ENCODE measurements at regions not wholly inside any gene's neighbourhood (a gene's known extent, or its start where the extent isn't known, plus 50 kb on each side); places are given as distances from the start of the nearest gene placed in this dataset.
A peak's percentile ranks its signal among the peaks of the same experiment; 100 is the strongest.

DNA sequence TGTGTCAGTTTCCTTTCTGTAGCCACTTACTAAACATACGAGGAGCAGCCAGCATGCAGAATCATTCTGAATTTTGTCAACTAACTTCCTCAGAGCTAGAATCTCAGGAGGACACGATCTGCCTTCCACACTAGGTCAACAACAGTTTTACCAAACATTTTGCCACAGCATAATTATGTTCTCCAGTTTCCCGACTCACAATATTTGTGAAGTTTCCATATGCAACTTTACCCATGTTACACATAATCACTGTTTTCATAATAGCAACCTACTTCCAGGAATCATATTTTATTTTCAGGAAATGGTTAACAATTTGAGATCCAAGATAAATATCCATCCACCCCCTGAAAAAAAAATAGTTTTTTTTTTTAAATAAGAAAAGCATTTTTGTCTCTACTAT, 595.0 kb downstream of the PYDC2 start:
- H3K4me1 ChIP-seq (ENCODE audit: control extremely low read depth in 1 of 4, control insufficient read depth in 4 of 4, insufficient read depth in 4 of 4, low read length in 3 of 4) = no peaks in the 10 kb centered on the region
- no peak for DNase-seq
- no peaks in the 10 kb centered on the region for H3K36me3 ChIP-seq (ENCODE audit: control insufficient read depth in 4 of 4, insufficient read depth in 4 of 4, low read length in 3 of 4)
- H3K4me3 ChIP-seq (ENCODE audit: control insufficient read depth in 1 of 7, extremely low read depth in 1 of 7, insufficient read depth in 4 of 7, low read depth in 2 of 7, low read length in 6 of 7) = no peak overlapping the region
- ChIA-PET POLR2A (no interaction called here), CTCF (no interaction called here)
- no peak overlapping the region for H3K27ac ChIP-seq (ENCODE audit: insufficient read depth in 1 of 2, low read depth in 1 of 2, low read length in 2 of 2, poor library complexity in 1 of 2, severe bottlenecking in 2 of 2)
- H3K27me3 ChIP-seq (replicated peaks in 2 of 5; ENCODE audit: control insufficient read depth in 4 of 5, insufficient read depth in 5 of 5, low read length in 4 of 5) = no peaks in the 10 kb centered on the region
- no peaks in the 10 kb centered on the region for H3K9me3 ChIP-seq (ENCODE audit: control extremely low read depth in 1 of 5, control insufficient read depth in 4 of 5, insufficient read depth in 2 of 5, low read depth in 1 of 5, low read length in 4 of 5)
- WGBS (ENCODE audit: insufficient coverage) = 50% methylated on average over 2 of the region's 3 CpGs

DNA sequence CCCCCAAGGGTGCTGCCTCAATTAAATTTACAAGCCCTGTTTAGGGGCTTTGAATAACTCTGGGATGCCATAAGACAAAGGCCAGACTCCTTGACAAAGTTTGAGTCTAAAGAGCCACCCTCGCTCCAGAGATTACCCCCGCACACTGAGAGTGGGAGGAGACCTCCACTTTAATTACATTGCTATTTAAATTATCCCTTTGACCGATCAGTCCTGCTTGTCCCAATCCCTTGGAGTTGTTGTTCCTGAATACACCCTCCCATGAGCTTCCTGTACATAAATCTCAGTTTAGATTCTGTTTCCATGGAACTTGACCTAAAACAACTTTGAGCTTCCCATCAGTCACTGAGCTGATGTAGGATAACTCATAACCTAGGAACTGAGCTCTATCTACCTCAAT, 596.3 kb downstream of the PYDC2 start:
- H3K27me3 ChIP-seq (replicated peaks in 2 of 5; ENCODE audit: control insufficient read depth in 4 of 5, insufficient read depth in 5 of 5, low read length in 4 of 5) = no peaks in the 10 kb centered on the region
- H3K36me3 ChIP-seq (ENCODE audit: control insufficient read depth in 4 of 4, insufficient read depth in 4 of 4, low read length in 3 of 4) = no peaks in the 10 kb centered on the region
- H3K4me3 ChIP-seq (ENCODE audit: control insufficient read depth in 1 of 7, extremely low read depth in 1 of 7, insufficient read depth in 4 of 7, low read depth in 2 of 7, low read length in 6 of 7) = no peak overlapping the region
- no peaks in the 10 kb centered on the region for H3K4me1 ChIP-seq (ENCODE audit: control extremely low read depth in 1 of 4, control insufficient read depth in 4 of 4, insufficient read depth in 4 of 4, low read length in 3 of 4)
- no peaks in the 10 kb centered on the region for H3K9me3 ChIP-seq (ENCODE audit: control extremely low read depth in 1 of 5, control insufficient read depth in 4 of 5, insufficient read depth in 2 of 5, low read depth in 1 of 5, low read length in 4 of 5)
- ChIA-PET CTCF (no interaction called here), POLR2A (no interaction called here)
- 70% methylated on average over 1 of the region's 3 CpGs for WGBS (ENCODE audit: insufficient coverage)
- DNase-seq = no peak
- no peak overlapping the region for H3K27ac ChIP-seq (ENCODE audit: insufficient read depth in 1 of 2, low read depth in 1 of 2, low read length in 2 of 2, poor library complexity in 1 of 2, severe bottlenecking in 2 of 2)

DNA sequence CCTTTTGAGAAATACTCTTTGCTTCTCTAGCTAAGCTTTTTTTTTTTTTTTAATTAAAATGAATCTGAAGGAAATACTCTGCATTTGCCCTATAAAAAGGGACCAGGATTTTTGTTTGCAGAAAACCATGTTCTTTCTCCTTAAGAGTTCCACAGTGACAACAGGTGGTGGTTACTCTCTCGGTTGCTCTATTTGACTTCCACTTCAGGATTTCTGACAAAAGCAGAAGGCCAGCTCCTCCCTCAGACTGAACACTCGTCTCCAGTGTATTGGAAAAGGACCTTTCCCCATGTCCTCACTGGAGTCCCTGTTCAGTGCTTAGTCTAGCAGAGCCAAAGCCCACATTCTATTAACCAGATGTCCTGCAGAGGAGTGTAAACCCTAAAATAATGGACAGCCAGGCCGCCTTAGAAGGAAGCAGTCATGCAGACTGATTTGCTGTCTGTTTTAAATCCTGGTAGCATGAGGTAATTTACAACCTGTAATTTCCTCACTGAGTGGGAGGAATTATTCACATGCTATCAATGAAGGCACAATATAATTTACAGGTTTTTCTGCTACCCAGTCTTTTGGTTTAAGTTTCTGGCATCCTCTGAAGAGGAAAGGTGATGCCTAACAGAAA, 599.3 kb downstream of the PYDC2 start:
- CTCF ChIA-PET = no interaction called here
- H3K27me3 ChIP-seq (replicated peaks in 2 of 5; ENCODE audit: control insufficient read depth in 4 of 5, insufficient read depth in 5 of 5, low read length in 4 of 5) = peaks cover 0 to 3% (median 0%) of the 10 kb centered on the region in 5 experiments
- POLR2A ChIA-PET = no interaction called here

DNA sequence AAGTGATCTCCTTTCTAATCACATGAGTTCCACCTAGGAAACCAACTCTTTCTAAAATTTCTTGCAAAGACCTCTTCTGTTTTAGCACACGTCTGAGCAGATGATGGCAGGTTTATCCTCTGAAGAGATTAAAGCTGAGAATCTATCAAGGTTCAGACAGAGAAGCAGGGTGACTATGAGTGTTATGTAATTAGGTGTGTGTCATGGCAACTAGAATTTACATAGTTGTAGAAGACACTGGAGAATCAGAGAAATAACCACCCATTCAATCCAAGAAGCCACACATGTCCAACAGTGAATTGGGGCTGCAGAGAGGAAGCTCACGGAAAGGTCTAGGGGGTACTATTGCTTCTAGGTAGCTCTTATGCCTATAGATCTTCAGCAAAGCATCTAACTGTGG, 600.5 kb downstream of the PYDC2 start:
- Histone ChIP-seq H3K4me1 (ENCODE audit: control extremely low read depth in 1 of 4, control insufficient read depth in 4 of 4, insufficient read depth in 4 of 4, low read length in 3 of 4) (no peaks in the 10 kb centered on the region), H3K27me3 (replicated peaks in 2 of 5; ENCODE audit: control insufficient read depth in 4 of 5, insufficient read depth in 5 of 5, low read length in 4 of 5) (peaks cover 0 to 3% (median 0%) of the 10 kb centered on the region in 5 experiments), H3K4me3 (ENCODE audit: control insufficient read depth in 1 of 7, extremely low read depth in 1 of 7, insufficient read depth in 4 of 7, low read depth in 2 of 7, low read length in 6 of 7) (no peak overlapping the region), H3K9me3 (ENCODE audit: control extremely low read depth in 1 of 5, control insufficient read depth in 4 of 5, insufficient read depth in 2 of 5, low read depth in 1 of 5, low read length in 4 of 5) (no peaks in the 10 kb centered on the region), H3K36me3 (ENCODE audit: control insufficient read depth in 4 of 4, insufficient read depth in 4 of 4, low read length in 3 of 4) (no peaks in the 10 kb centered on the region), H3K27ac (ENCODE audit: insufficient read depth in 1 of 2, low read depth in 1 of 2, low read length in 2 of 2, poor library complexity in 1 of 2, severe bottlenecking in 2 of 2) (no peak overlapping the region)
- ChIA-PET POLR2A (no interaction called here), CTCF (no interaction called here)
- no peak for DNase-seq
- 100% methylated on average over 1 of the region's 2 CpGs for WGBS (ENCODE audit: insufficient coverage)

More for the DNA sequence above, 599.3 kb downstream of the PYDC2 start:
- Histone ChIP-seq H3K36me3 (ENCODE audit: control insufficient read depth in 4 of 4, insufficient read depth in 4 of 4, low read length in 3 of 4) (no peaks in the 10 kb centered on the region), H3K4me1 (ENCODE audit: control extremely low read depth in 1 of 4, control insufficient read depth in 4 of 4, insufficient read depth in 4 of 4, low read length in 3 of 4) (no peaks in the 10 kb centered on the region), H3K4me3 (ENCODE audit: control insufficient read depth in 1 of 7, extremely low read depth in 1 of 7, insufficient read depth in 4 of 7, low read depth in 2 of 7, low read length in 6 of 7) (no peak overlapping the region), H3K27ac (ENCODE audit: insufficient read depth in 1 of 2, low read depth in 1 of 2, low read length in 2 of 2, poor library complexity in 1 of 2, severe bottlenecking in 2 of 2) (no peak overlapping the region), H3K9me3 (ENCODE audit: control extremely low read depth in 1 of 5, control insufficient read depth in 4 of 5, insufficient read depth in 2 of 5, low read depth in 1 of 5, low read length in 4 of 5) (no peaks in the 10 kb centered on the region)
- DNase-seq = no peak
- 67% methylated on average over 2 of the region's 3 CpGs for WGBS (ENCODE audit: insufficient coverage)

DNA sequence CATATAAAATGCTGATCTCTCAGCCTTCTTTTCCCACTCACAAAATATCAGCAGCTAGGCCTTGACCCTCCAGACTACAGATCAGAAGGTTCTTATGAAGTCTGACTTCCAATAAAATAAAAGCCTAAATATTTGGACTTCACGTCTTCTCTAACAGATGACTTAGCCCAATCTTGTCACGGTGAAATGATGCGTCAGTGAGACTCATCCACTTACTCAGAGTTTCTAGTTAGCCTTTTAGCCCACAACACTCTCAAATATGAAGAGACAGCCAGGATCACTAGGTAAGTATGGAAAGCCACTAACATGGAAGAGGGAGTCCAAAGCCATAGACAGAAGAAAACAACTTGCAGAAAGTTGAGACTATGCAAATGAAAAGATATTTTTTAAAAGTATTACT, 601.2 kb downstream of the PYDC2 start:
- ChIA-PET CTCF (no interaction called here), POLR2A (no interaction called here)
- H3K4me1 ChIP-seq (ENCODE audit: control extremely low read depth in 1 of 4, control insufficient read depth in 4 of 4, insufficient read depth in 4 of 4, low read length in 3 of 4) = no peaks in the 10 kb centered on the region
- no peak overlapping the region for H3K27ac ChIP-seq (ENCODE audit: insufficient read depth in 1 of 2, low read depth in 1 of 2, low read length in 2 of 2, poor library complexity in 1 of 2, severe bottlenecking in 2 of 2)
- no peaks in the 10 kb centered on the region for H3K9me3 ChIP-seq (ENCODE audit: control extremely low read depth in 1 of 5, control insufficient read depth in 4 of 5, insufficient read depth in 2 of 5, low read depth in 1 of 5, low read length in 4 of 5)
- no peak overlapping the region for H3K4me3 ChIP-seq (ENCODE audit: control insufficient read depth in 1 of 7, extremely low read depth in 1 of 7, insufficient read depth in 4 of 7, low read depth in 2 of 7, low read length in 6 of 7)
- WGBS (ENCODE audit: insufficient coverage) = 87% methylated on average over 3 of the region's 3 CpGs
- no peaks in the 10 kb centered on the region for H3K36me3 ChIP-seq (ENCODE audit: control insufficient read depth in 4 of 4, insufficient read depth in 4 of 4, low read length in 3 of 4)
- DNase-seq = no peak
- peaks cover 0 to 3% (median 0%) of the 10 kb centered on the region in 5 experiments for H3K27me3 ChIP-seq (replicated peaks in 2 of 5; ENCODE audit: control insufficient read depth in 4 of 5, insufficient read depth in 5 of 5, low read length in 4 of 5)

DNA sequence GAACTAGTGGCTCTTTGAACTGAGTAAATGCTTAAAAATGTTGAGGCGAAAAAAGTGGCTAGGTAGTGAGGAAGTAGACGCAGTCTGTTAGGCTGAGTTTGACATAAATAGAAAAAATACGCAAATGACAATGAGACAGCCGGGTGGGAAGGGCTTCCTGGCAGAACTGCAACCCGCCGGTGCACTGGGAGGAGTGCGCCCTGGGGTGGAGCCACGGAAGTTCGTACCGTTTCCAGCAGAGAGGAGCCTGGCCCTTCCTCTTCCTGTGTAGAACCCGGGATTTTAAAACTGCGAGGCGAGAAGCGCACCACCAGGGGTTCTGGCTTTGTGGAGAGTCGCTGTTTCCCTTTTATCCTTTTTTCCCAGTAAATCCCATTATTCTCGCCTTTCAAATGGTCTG, 602.6 kb downstream of the PYDC2 start:
- ChIA-PET CTCF (no interaction called here), POLR2A (no interaction called here)
- H3K9me3 ChIP-seq (ENCODE audit: control extremely low read depth in 1 of 5, control insufficient read depth in 4 of 5, insufficient read depth in 2 of 5, low read depth in 1 of 5, low read length in 4 of 5) = no peaks in the 10 kb centered on the region
- 32% methylated on average over 11 of the region's 16 CpGs for WGBS (ENCODE audit: insufficient coverage)
- H3K4me1 ChIP-seq (ENCODE audit: control extremely low read depth in 1 of 4, control insufficient read depth in 4 of 4, insufficient read depth in 4 of 4, low read length in 3 of 4) = no peaks in the 10 kb centered on the region
- H3K4me3 ChIP-seq (ENCODE audit: control insufficient read depth in 1 of 7, extremely low read depth in 1 of 7, insufficient read depth in 4 of 7, low read depth in 2 of 7, low read length in 6 of 7) = peak overlapping the region in 1 of 7 experiments; percentile 34
- no peak overlapping the region for H3K27ac ChIP-seq (ENCODE audit: insufficient read depth in 1 of 2, low read depth in 1 of 2, low read length in 2 of 2, poor library complexity in 1 of 2, severe bottlenecking in 2 of 2)
- H3K36me3 ChIP-seq (ENCODE audit: control insufficient read depth in 4 of 4, insufficient read depth in 4 of 4, low read length in 3 of 4) = no peaks in the 10 kb centered on the region
- H3K27me3 ChIP-seq (replicated peaks in 2 of 5; ENCODE audit: control insufficient read depth in 4 of 5, insufficient read depth in 5 of 5, low read length in 4 of 5) = peaks cover 0 to 3% (median 0%) of the 10 kb centered on the region in 5 experiments
- DNase-seq = no peak

DNA sequence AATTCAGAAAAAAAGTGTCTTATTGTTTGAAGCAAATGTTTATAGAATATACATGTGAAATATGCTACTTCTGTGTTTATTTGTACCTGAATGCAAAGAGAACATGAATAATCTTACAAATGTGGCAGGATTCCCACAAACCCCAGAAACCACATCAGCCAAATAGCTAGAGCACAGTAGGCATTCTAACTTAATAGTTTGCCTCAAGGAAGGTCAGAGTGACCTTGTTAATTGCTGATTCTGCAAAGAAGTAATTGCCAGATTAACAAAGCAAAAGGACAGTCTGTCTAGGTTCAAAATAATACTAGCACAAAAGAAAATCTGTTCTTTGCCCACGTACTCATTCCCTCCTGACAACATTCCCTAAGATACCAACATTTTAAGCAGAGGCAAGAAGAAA, 604.0 kb downstream of the PYDC2 start:
- no peak for DNase-seq
- ChIA-PET POLR2A (no interaction called here), CTCF (no interaction called here)
- peaks cover 0 to 3% (median 0%) of the 10 kb centered on the region in 5 experiments for H3K27me3 ChIP-seq (replicated peaks in 2 of 5; ENCODE audit: control insufficient read depth in 4 of 5, insufficient read depth in 5 of 5, low read length in 4 of 5)
- no peaks in the 10 kb centered on the region for H3K9me3 ChIP-seq (ENCODE audit: control extremely low read depth in 1 of 5, control insufficient read depth in 4 of 5, insufficient read depth in 2 of 5, low read depth in 1 of 5, low read length in 4 of 5)
- no peak overlapping the region for H3K27ac ChIP-seq (ENCODE audit: insufficient read depth in 1 of 2, low read depth in 1 of 2, low read length in 2 of 2, poor library complexity in 1 of 2, severe bottlenecking in 2 of 2)
- no peaks in the 10 kb centered on the region for H3K4me1 ChIP-seq (ENCODE audit: control extremely low read depth in 1 of 4, control insufficient read depth in 4 of 4, insufficient read depth in 4 of 4, low read length in 3 of 4)
- no CpG with 5 or more reads among the region's 1 CpG for WGBS (ENCODE audit: insufficient coverage)
- H3K4me3 ChIP-seq (ENCODE audit: control insufficient read depth in 1 of 7, extremely low read depth in 1 of 7, insufficient read depth in 4 of 7, low read depth in 2 of 7, low read length in 6 of 7) = no peak overlapping the region
- H3K36me3 ChIP-seq (ENCODE audit: control insufficient read depth in 4 of 4, insufficient read depth in 4 of 4, low read length in 3 of 4) = no peaks in the 10 kb centered on the region

Data from common myeloid progenitor, CD34-positive (primary cell).